Pons (tissue), 1 donor: ENCODE measurements at regions not wholly inside any gene's neighbourhood (a gene's known extent, or its start where the extent isn't known, plus 50 kb on each side); places are given as distances from the start of the nearest gene placed in this dataset.
"Not testable (repeated sequence)": the region's sequence is repeated elsewhere in the genome, so short reads cannot be mapped to it uniquely, and the experiment has no call there.

Source experiments
- DNase-seq: peaks from one replicate; pipeline ENCODE4 v3.0.0-alpha.2; 2016; ENCODE audit warnings: low spot score

GRCh38 chr15:20089541-20089940 lies 452.1 kb downstream of the GOLGA6L6 start:
- not testable (repeated sequence) for DNase-seq

GRCh38 chr15:20084026-20084425 lies 457.6 kb downstream of the GOLGA6L6 start:
- DNase-seq: not testable (repeated sequence)

GRCh38 chr15:20074082-20074481 lies 467.5 kb downstream of the GOLGA6L6 start:
- not testable (repeated sequence) for DNase-seq

DNA sequence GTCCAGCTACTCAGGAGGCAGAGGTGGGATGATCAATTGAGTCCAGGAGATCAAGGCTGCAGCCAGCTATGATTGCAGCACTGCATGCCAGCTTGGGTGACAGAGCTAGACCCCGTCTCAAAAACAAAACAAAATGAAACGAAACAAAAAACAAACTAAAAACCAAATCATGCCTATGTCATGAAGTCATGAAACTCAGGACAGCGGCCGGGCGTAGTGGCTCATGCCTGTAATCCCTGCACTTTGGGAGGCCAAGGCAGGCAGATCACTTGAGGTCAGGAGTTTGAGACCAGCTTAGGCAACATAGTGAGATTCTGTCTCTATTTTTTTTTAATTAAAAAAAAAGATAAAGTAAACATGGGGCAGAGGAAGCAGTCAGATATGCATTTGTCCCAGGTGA lies 472.6 kb downstream of the GOLGA6L6 start:
- DNase-seq: not testable (repeated sequence)

- DNase-seq: not testable (repeated sequence)
These were observed 475.4 kb downstream of the GOLGA6L6 start for GRCh38 chr15:20066173-20066572.

- DNase-seq: not testable (repeated sequence)
These were observed 476.1 kb downstream of the GOLGA6L6 start for GRCh38 chr15:20065508-20065907.

DNA sequence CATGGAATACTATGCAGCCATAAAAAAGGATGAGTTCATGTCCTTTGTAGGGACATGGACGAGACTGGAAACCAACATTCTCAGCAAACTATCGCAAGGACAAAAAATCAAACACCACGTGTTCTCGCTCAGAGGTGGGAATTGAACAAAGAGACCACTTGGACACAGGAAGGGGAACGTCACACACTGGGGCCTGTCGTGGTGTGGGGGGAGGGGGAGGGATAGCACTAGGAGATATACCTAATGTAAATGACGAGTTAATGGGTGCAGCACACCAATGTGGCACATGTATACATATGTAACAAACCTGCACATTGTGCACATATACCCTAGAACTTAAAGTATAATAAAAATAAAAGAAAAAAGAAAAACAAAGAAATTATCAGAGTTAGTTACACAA lies 478.4 kb downstream of the GOLGA6L6 start:
- DNase-seq: not testable (repeated sequence)

DNA sequence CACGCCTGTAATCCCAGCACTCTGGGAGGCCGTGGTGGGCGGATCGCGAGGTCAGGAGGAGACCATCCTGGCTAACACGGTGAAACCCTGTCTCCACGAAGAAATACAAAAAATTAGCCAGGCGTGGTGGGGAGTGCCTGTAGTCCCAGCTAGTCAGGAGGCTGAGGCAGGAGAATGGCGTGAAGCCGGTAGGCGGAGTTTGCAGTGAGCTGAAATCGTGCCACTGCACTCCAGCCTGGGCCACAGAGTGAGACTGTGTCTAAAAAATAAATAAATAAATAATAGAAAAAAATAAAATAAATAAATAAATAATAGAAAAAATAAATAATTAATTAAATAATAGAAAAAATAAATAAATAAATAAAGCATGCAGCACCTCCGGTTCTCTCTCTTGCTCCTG lies 480.8 kb downstream of the GOLGA6L6 start:
- not testable (repeated sequence) for DNase-seq

GRCh38 chr15:20056871-20057270 lies 484.7 kb downstream of the GOLGA6L6 start:
- DNase-seq: not testable (repeated sequence)

DNA sequence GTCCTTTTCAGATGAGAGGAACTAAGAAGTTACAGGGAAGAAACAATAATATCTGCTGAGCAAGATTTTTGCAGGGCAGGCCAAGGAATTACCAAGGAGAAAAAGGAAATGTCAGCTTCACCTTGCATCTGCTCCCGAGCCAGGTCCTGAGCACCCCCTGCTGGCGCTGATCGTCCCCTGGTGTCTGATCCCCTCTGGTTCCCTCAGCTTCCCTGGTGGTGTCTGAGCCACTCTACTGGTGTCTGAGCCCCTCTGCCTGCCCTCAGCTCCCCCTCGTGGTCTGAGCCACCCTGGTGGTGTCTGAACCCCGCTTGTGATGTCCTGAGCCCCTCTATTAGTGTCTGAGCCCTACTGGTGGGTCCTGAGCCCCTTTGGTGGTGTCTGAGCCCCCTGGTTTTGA lies 485.7 kb downstream of the GOLGA6L6 start:
- not testable (repeated sequence) for DNase-seq

GRCh38 chr15:20048189-20048588 lies 493.4 kb downstream of the GOLGA6L6 start:
- DNase-seq: not testable (repeated sequence)

DNA sequence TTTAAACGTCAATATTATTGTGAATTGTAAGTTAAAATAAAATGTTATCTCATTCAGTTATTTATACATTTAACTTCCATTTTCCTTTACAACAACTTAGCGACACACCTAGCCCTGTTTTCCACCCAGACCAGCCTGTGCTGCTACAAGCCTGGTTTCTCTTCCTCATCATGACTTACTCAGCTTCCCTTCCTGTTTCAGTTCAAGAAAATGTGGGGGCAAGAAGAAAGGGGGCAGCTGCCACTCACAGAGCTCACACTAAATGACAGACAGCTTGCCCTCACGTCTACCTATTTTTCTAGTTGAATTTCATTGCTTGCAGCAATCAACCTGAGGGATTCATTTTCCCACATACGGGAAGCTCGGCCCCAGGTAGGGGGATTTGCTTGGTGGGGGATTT lies 496.4 kb downstream of the GOLGA6L6 start:
- DNase-seq: not testable (repeated sequence)

DNA sequence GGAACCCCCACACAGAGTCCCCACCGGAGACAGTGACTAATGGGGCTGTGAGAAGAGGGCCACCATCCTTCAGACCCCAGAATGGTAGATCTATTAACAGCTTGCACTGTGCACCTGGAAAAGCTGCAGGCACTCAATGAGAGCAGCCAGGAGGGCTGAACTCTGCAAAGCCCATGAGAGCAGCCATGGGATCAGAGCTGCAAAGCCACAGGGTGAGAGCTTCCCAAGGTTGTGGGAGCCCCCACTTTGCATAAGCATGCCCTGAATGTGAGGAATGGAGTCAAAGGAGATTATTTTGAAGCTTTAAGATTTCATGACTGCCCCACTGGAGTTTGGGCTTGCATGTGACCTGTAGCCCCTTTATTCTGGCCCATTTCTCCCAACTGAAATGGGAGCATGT lies 500.9 kb downstream of the GOLGA6L6 start:
- not testable (repeated sequence) for DNase-seq

DNA sequence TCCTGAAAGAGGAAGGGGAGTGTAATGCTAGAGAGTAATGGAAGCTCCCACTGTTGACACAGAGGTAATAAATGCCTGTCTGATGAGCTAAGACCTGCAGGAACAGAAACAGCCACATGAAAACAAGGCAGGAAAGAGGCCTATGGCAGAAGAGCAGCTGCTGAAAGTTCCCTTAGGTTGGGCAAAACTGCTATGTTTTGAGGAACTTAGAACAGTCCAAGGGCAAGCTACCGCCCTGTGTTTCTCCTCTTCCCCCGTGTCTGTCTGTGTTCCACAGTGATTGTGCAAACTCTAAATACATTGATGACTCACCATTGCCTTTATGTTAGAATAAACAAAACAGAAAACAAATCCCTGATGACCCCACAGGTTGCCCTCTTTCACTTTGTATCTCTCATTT lies 516.6 kb downstream of the GOLGA6L6 start:
- not testable (repeated sequence) for DNase-seq

DNA sequence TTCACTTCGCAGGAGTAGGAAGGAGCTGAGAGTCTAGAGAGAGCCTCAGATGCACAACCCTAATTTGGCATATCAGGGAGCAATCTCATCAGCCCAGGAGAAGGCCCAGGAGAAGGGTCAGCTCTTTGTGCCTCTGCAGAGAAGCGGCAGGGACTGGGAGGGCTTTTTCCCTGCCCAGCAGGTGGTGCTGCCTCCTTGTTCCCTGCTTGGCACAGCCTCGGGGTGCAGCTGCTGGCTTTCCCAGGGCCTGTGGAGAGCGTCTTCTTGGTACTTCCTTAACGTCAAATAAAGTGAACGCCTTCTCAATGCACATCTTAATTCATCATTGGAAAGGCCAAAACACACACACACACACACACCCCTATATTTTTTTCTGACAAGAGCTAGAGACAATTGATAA lies 519.3 kb downstream of the GOLGA6L6 start:
- DNase-seq: not testable (repeated sequence)

- not testable (repeated sequence) for DNase-seq
These were observed 520.2 kb downstream of the GOLGA6L6 start for GRCh38 chr15:20021351-20021750.

DNA sequence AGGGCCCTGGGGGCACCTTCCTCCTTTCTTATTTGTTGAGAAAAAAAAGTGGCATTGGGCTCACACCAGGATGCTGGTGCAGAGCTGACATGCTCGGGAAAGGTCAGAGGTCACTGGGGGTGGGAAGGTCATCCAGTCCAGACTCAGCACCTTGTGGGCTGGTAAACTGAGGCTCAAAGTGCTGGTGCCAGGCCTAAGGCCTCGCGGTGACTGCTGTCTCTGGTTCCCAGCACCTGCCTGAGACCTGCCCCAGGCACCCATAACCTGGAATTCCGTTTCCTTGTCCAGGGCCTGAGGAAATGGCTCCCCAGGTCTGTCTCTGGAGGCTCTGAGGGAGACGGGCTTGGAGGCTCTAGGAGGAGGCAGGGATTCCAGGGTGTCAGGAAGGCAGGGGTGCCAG lies 521.0 kb downstream of the GOLGA6L6 start:
- DNase-seq: not testable (repeated sequence)

DNA sequence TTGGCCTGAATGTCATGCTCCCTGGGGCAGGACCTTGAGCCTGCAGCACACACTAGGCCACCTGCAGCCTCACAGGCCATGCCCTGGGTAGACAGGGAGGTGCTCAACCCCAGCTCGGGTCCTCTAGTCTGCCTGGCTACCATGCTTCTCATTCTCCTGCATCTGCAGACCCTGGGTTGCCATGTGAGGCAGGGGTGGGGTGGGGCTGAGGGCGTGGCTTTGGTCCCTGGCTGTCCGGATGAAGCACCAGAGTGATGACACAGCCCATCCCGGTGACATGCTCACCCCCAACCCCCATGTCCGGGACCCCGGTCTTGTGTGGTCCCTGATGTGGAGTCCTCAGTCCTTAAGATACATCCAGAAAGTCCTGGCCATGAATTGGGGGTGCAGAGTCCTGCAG lies 521.8 kb downstream of the GOLGA6L6 start:
- DNase-seq: not testable (repeated sequence)

- not testable (repeated sequence) for DNase-seq
These were observed 524.0 kb downstream of the GOLGA6L6 start for GRCh38 chr15:20017581-20017980.

DNA sequence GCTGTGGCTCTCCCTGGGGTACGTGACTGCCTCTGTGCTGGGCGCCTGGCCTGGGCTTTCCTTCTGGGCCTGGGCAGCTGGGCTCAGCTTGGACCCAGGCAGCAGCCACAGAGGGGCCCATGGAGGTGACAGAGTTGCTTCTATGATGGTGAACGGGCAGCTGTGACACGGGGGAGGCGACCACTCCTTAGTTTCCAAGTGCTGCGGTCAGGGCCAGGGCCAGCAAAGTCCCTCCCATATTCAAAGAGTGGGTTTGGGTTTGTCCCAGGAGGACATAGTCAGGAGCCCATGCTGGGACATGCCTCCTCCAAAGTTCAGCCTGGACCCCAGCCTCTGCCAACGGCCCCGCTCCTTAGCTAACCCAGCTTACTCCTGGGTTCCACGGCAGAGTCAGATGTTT lies 524.7 kb downstream of the GOLGA6L6 start:
- DNase-seq: not testable (repeated sequence)

DNA sequence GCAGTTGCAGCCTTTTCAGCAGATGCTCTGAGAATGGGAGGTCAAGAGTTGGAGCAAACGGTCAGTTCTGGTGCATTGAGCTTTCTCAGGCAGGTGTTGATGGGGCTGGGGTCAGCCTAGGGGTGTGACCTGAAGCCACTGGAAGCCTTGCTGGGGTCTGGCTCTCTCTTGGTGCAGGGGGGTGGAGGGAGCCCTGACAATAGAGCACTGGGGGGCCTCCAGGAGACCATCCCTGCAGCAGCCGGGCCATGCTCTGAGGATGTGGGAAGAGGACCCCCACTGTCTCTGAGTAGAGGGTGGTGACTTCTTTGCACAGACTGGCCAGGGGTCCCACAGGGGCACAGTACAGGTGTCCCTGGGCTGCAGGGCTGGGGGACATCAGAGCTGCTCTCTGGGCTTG lies 528.8 kb downstream of the GOLGA6L6 start:
- not testable (repeated sequence) for DNase-seq

- DNase-seq: not testable (repeated sequence)
These were observed 530.8 kb downstream of the GOLGA6L6 start for GRCh38 chr15:20010759-20011158.

- not testable (repeated sequence) for DNase-seq
These were observed 532.0 kb downstream of the GOLGA6L6 start for GRCh38 chr15:20009619-20010018.

DNA sequence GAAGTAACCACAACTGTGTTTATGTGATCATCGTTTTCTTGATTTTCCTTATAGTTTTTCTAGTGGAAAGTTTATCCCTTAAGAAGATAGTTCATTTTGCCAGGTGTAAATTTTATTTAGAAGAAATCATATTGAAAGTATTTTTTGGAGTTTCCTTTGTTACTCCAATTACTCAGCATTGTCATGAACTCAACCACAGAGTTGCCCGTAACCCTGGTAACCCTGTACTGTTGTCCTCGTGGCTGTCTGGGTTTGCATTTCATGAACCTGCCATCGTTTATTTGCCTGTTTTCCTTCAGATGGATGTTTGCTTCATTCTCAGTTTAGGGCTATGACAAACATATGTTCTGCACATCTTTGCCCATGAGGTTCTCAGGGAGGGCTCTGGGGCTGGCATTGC lies 534.3 kb downstream of the GOLGA6L6 start:
- not testable (repeated sequence) for DNase-seq

GRCh38 chr15:20003471-20003870 lies 538.1 kb downstream of the GOLGA6L6 start:
- DNase-seq: not testable (repeated sequence)
